BJ (cell line): ENCODE measurements at regions not wholly inside any gene's neighbourhood (a gene's known extent, or its start where the extent isn't known, plus 50 kb on each side); places are given as distances from the start of the nearest gene placed in this dataset.

Experiments
- CTCF ChIA-PET: fragments of 350-600 bp; formaldehyde crosslinking; extraction: SDS; loops from one replicate; lab custom pipeline; 2021; ENCODE audit warnings: antibody characterized with exemption, inconsistent platforms; lab: Yijun Ruan, JAX
- POLR2A ChIA-PET: fragments of 300-600 bp; sonication (Branson Sonifier 250); formaldehyde crosslinking; extraction: SDS; loops from one replicate; lab custom pipeline; 2021; ENCODE audit warnings: antibody characterized with exemption; lab: Charles Lee
- DNase-seq: peaks from one replicate; pipeline ENCODE4 v3.0.0-alpha.2; 2011; ENCODE audit warnings: low read depth
- H3K27me3 ChIP-seq: 2 replicates; pipeline ENCODE4 v1.6.0; 2011; ENCODE audit warnings: low read length; ENCODE audit not compliant: control insufficient read depth, insufficient read depth
- H3K36me3 ChIP-seq: 2 replicates; pipeline ENCODE4 v1.5.1; 2011; ENCODE audit warnings: low read length; ENCODE audit not compliant: control insufficient read depth, insufficient read depth
- H3K4me3 ChIP-seq: 2 replicates; pipeline ENCODE4 v1.5.1; 2011; ENCODE audit warnings: low read depth, mild to moderate bottlenecking, control low read depth, low read length
- TF ChIP-seq, protein P1 (sequence below): IDR thresholded peaks from 2 replicates; pipeline ENCODE4 v1.5.1; 2011; ENCODE audit warnings: low read depth, mild to moderate bottlenecking, control low read depth, inconsistent platforms, low read length, moderate library complexity; ENCODE audit not compliant: insufficient read depth

GRCh38 chr5:33282157-33282556 lies 158.6 kb upstream of the TARS1 start:
- no peak overlapping the region for H3K4me3 ChIP-seq
- ChIA-PET CTCF (interaction anchor here (0.8 to 1.4 kb wide), 2 partner anchors 16 to 154 kb away, joined by 3 to 5 read pairs; no protein-coding TSS in a partner anchor), POLR2A (no interaction called here)
- H3K36me3 ChIP-seq: no peaks in the 10 kb centered on the region
- TF ChIP-seq, protein P1, sequence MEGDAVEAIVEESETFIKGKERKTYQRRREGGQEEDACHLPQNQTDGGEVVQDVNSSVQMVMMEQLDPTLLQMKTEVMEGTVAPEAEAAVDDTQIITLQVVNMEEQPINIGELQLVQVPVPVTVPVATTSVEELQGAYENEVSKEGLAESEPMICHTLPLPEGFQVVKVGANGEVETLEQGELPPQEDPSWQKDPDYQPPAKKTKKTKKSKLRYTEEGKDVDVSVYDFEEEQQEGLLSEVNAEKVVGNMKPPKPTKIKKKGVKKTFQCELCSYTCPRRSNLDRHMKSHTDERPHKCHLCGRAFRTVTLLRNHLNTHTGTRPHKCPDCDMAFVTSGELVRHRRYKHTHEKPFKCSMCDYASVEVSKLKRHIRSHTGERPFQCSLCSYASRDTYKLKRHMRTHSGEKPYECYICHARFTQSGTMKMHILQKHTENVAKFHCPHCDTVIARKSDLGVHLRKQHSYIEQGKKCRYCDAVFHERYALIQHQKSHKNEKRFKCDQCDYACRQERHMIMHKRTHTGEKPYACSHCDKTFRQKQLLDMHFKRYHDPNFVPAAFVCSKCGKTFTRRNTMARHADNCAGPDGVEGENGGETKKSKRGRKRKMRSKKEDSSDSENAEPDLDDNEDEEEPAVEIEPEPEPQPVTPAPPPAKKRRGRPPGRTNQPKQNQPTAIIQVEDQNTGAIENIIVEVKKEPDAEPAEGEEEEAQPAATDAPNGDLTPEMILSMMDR: no peak
- no peak for DNase-seq
- no peaks in the 10 kb centered on the region for H3K27me3 ChIP-seq

GRCh38 chr5:33282696-33283095 lies 158.1 kb upstream of the TARS1 start:
- DNase-seq: no peak
- TF ChIP-seq, protein P1: no peak

DNA sequence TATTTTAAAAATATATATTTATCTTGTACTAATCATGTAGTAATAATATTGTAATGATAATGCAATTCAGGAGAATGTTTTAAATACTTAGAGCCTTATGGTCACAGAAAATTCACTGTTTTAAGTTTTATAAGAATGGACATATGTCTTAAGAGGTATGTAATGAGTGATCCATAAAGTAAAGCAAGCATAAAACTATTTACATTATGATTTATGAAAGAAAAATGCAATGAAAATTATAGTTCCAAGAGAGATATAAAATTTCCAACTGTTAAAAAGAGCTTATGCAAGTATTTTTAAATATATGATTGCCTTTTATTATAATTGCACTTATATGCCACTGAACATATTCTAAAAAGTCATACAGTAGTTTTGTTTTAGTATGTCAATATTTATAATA lies 157.5 kb upstream of the TARS1 start:
- POLR2A ChIA-PET: no interaction called here
- TF ChIP-seq, protein P1: no peak
- CTCF ChIA-PET: interaction anchor here (1.4 kb wide), 1 partner anchor 15 kb away, joined by 5 read pairs; no protein-coding TSS in a partner anchor

More at GRCh38 chr5:33282696-33283095, 158.1 kb upstream of the TARS1 start:
- Histone ChIP-seq H3K4me3 (no peak overlapping the region), H3K36me3 (no peaks in the 10 kb centered on the region), H3K27me3 (no peaks in the 10 kb centered on the region)
- POLR2A ChIA-PET: no interaction called here
- CTCF ChIA-PET: interaction anchor here (0.8 to 1.4 kb wide), 2 partner anchors 16 to 153 kb away, joined by 3 to 5 read pairs; no protein-coding TSS in a partner anchor

DNA sequence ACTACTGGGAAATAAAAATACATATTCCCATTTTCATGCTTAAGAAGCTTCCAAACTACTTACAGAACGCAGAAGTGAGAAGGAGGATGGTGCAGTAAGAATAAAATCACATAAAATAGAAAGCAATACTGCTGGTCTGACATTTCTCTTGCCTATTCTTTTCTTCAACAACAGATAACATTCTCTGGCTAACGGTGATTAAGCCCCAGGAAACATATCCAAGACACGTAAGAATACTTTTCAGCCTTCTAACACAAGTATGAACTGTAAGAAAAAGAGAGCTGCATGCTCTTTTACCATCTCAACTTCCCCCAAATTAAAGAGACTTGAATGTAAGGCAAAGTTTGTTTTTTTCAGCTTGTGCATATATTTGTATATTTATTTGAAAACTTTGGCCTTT lies 156.1 kb upstream of the TARS1 start:
- no peak overlapping the region for H3K4me3 ChIP-seq
- CTCF ChIA-PET: no interaction called here
- no peaks in the 10 kb centered on the region for H3K27me3 ChIP-seq
- TF ChIP-seq, protein P1: no peak
- H3K36me3 ChIP-seq: no peaks in the 10 kb centered on the region
- POLR2A ChIA-PET: no interaction called here
- no peak for DNase-seq

More for the DNA sequence above, 157.5 kb upstream of the TARS1 start:
- H3K4me3 ChIP-seq: no peak overlapping the region
- DNase-seq: no peak
- no peaks in the 10 kb centered on the region for H3K27me3 ChIP-seq
- H3K36me3 ChIP-seq: no peaks in the 10 kb centered on the region

- CTCF ChIA-PET: no interaction called here
- no peak for DNase-seq
- TF ChIP-seq, protein P1: no peak
Observed at GRCh38 chr5:33287242-33287641, 153.5 kb upstream of the TARS1 start.

More at GRCh38 chr5:33287242-33287641, 153.5 kb upstream of the TARS1 start:
- no peaks in the 10 kb centered on the region for H3K36me3 ChIP-seq
- POLR2A ChIA-PET: no interaction called here
- no peaks in the 10 kb centered on the region for H3K27me3 ChIP-seq
- no peak overlapping the region for H3K4me3 ChIP-seq
